Liver (tissue), 8 donors: ENCODE measurements at regions not wholly inside any gene's neighbourhood (a gene's known extent, or its start where the extent isn't known, plus 50 kb on each side); places are given as distances from the start of the nearest gene placed in this dataset.

Source experiments
- DNase-seq: peaks from one replicate; pipeline ENCODE4 v3.0.0-alpha.2; 2017; ENCODE audit warnings: low spot score
- H3K27ac ChIP-seq, 2 donors: one replicate each; pipeline ENCODE4 v1.7.0; 2013; ENCODE audit warnings: inconsistent platforms in 2 of 2, low read length in 2 of 2, control low read depth in 1 of 2, low read depth in 1 of 2, mild to moderate bottlenecking in 1 of 2
- H3K27me3 ChIP-seq, 4 donors: one replicate each; pipeline versions ENCODE4 v1.6.1 to v1.7.0; 2013; ENCODE audit warnings: low read length in 3 of 4, inconsistent platforms in 1 of 4, mild to moderate bottlenecking in 1 of 4, moderate library complexity in 1 of 4; ENCODE audit not compliant: control insufficient read depth in 4 of 4, insufficient read depth in 4 of 4
- H3K36me3 ChIP-seq, 4 donors: one replicate each; pipeline versions ENCODE4 v1.6.1 to v1.7.0; 2013; ENCODE audit warnings: low read length in 3 of 4, mild to moderate bottlenecking in 3 of 4, low read depth in 1 of 4, moderate library complexity in 1 of 4; ENCODE audit not compliant: control insufficient read depth in 4 of 4, insufficient read depth in 3 of 4
- H3K4me1 ChIP-seq, 4 donors: one replicate each; pipeline versions ENCODE4 v1.6.1 to v1.7.0; 2013; ENCODE audit warnings: low read length in 3 of 4, mild to moderate bottlenecking in 3 of 4, moderate library complexity in 1 of 4; ENCODE audit not compliant: control insufficient read depth in 4 of 4, insufficient read depth in 4 of 4
- H3K4me3 ChIP-seq, 3 donors: one replicate each; pipeline versions ENCODE4 v1.6.1 to v1.7.0; 2013; ENCODE audit warnings: low read length in 3 of 3, control low read depth in 1 of 3, low read depth in 1 of 3, mild to moderate bottlenecking in 1 of 3
- H3K9ac ChIP-seq, 2 donors: one replicate each; pipeline ENCODE4 v1.7.0; 2013; ENCODE audit warnings: low read length in 2 of 2, mild to moderate bottlenecking in 2 of 2, moderate library complexity in 2 of 2, control low read depth in 1 of 2, low read depth in 1 of 2
- H3K9me3 ChIP-seq, 4 donors: one replicate each; pipeline versions ENCODE4 v1.6.1 to v1.7.0; 2013; ENCODE audit warnings: low read length in 3 of 4; ENCODE audit not compliant: control insufficient read depth in 4 of 4
- EGR1 ChIP-seq, 2 donors: IDR thresholded peaks; 2 replicates each; pipeline ENCODE4 v1.6.1; 2016 to 2018; ENCODE audit warnings: antibody characterized with exemption in 2 of 2, low read depth in 2 of 2
- FOXA1 ChIP-seq: IDR thresholded peaks from 2 replicates; pipeline ENCODE4 v1.6.1; 2016; ENCODE audit warnings: antibody characterized with exemption
- FOXA2 ChIP-seq: IDR thresholded peaks from 2 replicates; pipeline ENCODE4 v1.6.1; 2016; ENCODE audit warnings: antibody characterized with exemption
- GABPA ChIP-seq, 2 donors: IDR thresholded peaks in 1 of 2; conservative IDR thresholded peaks in 1 of 2; 2 replicates each; pipeline ENCODE4 v1.6.1; 2016; ENCODE audit warnings: antibody characterized with exemption in 2 of 2, mild to moderate bottlenecking in 1 of 2, moderate library complexity in 1 of 2
- HNF4A ChIP-seq, 2 donors: conservative IDR thresholded peaks; 2 replicates each; pipeline ENCODE4 v1.6.1; 2016; ENCODE audit warnings: antibody characterized with exemption in 2 of 2, mild to moderate bottlenecking in 2 of 2
- HNF4G ChIP-seq: IDR thresholded peaks from 2 replicates; pipeline ENCODE4 v1.6.1; 2016; ENCODE audit warnings: antibody characterized with exemption
- JUND ChIP-seq, 2 donors: IDR thresholded peaks; 2 replicates each; pipeline ENCODE4 v1.6.1; 2016; ENCODE audit warnings: antibody characterized with exemption in 2 of 2
- NR2F2 ChIP-seq: IDR thresholded peaks from 2 replicates; pipeline ENCODE4 v1.6.1; 2016; ENCODE audit warnings: antibody characterized with exemption
- RAD21 ChIP-seq, 2 donors: IDR thresholded peaks; 2 replicates each; pipeline ENCODE4 v1.6.1; 2016; ENCODE audit warnings: antibody characterized with exemption in 2 of 2, mild to moderate bottlenecking in 2 of 2
- RXRA ChIP-seq, 2 donors: IDR thresholded peaks; 2 replicates each; pipeline ENCODE4 v1.6.1; 2017 to 2018; ENCODE audit warnings: antibody characterized with exemption in 2 of 2, mild to moderate bottlenecking in 1 of 2
- SP1 ChIP-seq: IDR thresholded peaks from 2 replicates; pipeline ENCODE4 v1.6.1; 2018; ENCODE audit warnings: antibody characterized with exemption, mild to moderate bottlenecking
- TAF1 ChIP-seq: conservative IDR thresholded peaks from 2 replicates; pipeline ENCODE4 v1.6.1; 2016; ENCODE audit warnings: antibody characterized with exemption, mild to moderate bottlenecking
- YY1 ChIP-seq: IDR thresholded peaks from 2 replicates; pipeline ENCODE4 v1.6.1; 2016; ENCODE audit warnings: antibody characterized with exemption, mild to moderate bottlenecking
- WGBS: extraction: QIAGEN DNeasy Blood & Tissue Kit; methylation state at CpG from one replicate; pipeline ENCODE4 v1.1.7; 2013; 5-methylcytosine and 5-hydroxymethylcytosine counted together
- TF ChIP-seq, protein P1 (sequence below): IDR thresholded peaks from 2 replicates; pipeline ENCODE4 v1.6.1; 2016; ENCODE audit warnings: antibody characterized with exemption
- TF ChIP-seq, protein P2 (sequence below): IDR thresholded peaks from 2 replicates; pipeline ENCODE4 v1.6.1; 2016; ENCODE audit warnings: antibody characterized with exemption
- TF ChIP-seq, protein P3 (sequence below): IDR thresholded peaks from 2 replicates; pipeline ENCODE4 v1.6.1; 2016; ENCODE audit warnings: antibody characterized with exemption
- TF ChIP-seq, protein P4 (sequence below): IDR thresholded peaks from 2 replicates; pipeline ENCODE4 v1.6.1; 2016; ENCODE audit warnings: antibody characterized with exemption, mild to moderate bottlenecking
- TF ChIP-seq, protein P5 (sequence below): fragments of 150-350 bp; IDR thresholded peaks from 2 replicates; pipeline ENCODE4 v1.5.1; 2017; ENCODE audit warnings: improper control_type of control experiment, low read depth, low read length; ENCODE audit not compliant: missing input control
- donor health status: healthy.
- donor health status: healthy.
- donor health status: healthy.
- donor health status: healthy.
- donor health status: healthy.

DNA sequence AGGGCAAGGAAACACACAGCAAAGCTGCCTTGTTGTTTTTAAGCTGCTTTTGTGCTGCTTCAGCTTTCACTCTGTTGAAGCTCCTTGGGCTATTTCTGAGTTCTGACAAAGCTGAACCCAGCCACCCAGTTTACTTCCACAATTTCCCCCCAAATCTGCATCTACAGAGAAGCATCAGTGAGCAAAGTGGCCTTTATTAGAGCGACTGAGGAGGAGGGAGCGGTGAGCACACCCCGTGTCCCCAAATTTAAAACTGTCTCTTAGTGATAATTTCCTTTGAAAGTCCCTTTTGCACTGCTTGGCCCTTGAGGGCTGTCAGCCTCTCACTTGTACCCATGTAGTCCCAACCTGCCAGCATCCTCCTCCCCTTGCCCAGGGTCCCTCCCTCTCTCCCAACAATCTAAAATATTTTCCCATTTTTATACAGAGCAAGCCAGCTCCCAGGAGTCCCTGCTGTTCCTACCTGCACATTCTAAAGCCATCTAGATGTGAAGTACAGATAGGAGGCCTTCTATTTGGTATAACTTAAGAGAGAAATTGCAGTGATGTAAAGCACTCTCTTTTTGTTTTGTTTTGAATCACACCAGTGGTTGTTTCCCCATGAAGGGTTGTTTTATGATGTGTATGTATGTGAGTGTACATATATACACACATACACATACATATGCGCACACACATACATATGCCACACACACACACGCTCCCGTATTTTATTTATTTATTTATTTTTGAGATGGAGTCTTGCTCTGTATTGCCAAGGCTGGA is 313.5 kb downstream of the TLE4 start:
- 90% methylated on average over 6 of the region's 6 CpGs for WGBS
- no peak for TF ChIP-seq FOXA2
- no peak for TF ChIP-seq RXRA (IDR thresholded peaks at IDR 0.05)
- no peak for TF ChIP-seq HNF4A (conservative IDR thresholded peaks at IDR 0.05)
- no peak for TF ChIP-seq FOXA1
- TF ChIP-seq NR2F2, result no peak
- TF ChIP-seq RAD21 (IDR thresholded peaks at IDR 0.05), result no peak
- TF ChIP-seq, protein P1, sequence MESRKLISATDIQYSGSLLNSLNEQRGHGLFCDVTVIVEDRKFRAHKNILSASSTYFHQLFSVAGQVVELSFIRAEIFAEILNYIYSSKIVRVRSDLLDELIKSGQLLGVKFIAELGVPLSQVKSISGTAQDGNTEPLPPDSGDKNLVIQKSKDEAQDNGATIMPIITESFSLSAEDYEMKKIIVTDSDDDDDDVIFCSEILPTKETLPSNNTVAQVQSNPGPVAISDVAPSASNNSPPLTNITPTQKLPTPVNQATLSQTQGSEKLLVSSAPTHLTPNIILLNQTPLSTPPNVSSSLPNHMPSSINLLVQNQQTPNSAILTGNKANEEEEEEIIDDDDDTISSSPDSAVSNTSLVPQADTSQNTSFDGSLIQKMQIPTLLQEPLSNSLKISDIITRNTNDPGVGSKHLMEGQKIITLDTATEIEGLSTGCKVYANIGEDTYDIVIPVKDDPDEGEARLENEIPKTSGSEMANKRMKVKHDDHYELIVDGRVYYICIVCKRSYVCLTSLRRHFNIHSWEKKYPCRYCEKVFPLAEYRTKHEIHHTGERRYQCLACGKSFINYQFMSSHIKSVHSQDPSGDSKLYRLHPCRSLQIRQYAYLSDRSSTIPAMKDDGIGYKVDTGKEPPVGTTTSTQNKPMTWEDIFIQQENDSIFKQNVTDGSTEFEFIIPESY, result no peak
- TF ChIP-seq GABPA (IDR thresholded peaks at IDR 0.05 in 1 of 2, conservative IDR thresholded peaks at IDR 0.05 in 1 of 2), result no peak
- no peak for TF ChIP-seq TAF1
- TF ChIP-seq, protein P2, sequence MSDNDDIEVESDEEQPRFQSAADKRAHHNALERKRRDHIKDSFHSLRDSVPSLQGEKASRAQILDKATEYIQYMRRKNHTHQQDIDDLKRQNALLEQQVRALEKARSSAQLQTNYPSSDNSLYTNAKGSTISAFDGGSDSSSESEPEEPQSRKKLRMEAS, result no peak
- no peak for TF ChIP-seq JUND (IDR thresholded peaks at IDR 0.05)
- TF ChIP-seq, protein P3, sequence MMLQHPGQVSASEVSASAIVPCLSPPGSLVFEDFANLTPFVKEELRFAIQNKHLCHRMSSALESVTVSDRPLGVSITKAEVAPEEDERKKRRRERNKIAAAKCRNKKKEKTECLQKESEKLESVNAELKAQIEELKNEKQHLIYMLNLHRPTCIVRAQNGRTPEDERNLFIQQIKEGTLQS, result no peak
- TF ChIP-seq, protein P4, sequence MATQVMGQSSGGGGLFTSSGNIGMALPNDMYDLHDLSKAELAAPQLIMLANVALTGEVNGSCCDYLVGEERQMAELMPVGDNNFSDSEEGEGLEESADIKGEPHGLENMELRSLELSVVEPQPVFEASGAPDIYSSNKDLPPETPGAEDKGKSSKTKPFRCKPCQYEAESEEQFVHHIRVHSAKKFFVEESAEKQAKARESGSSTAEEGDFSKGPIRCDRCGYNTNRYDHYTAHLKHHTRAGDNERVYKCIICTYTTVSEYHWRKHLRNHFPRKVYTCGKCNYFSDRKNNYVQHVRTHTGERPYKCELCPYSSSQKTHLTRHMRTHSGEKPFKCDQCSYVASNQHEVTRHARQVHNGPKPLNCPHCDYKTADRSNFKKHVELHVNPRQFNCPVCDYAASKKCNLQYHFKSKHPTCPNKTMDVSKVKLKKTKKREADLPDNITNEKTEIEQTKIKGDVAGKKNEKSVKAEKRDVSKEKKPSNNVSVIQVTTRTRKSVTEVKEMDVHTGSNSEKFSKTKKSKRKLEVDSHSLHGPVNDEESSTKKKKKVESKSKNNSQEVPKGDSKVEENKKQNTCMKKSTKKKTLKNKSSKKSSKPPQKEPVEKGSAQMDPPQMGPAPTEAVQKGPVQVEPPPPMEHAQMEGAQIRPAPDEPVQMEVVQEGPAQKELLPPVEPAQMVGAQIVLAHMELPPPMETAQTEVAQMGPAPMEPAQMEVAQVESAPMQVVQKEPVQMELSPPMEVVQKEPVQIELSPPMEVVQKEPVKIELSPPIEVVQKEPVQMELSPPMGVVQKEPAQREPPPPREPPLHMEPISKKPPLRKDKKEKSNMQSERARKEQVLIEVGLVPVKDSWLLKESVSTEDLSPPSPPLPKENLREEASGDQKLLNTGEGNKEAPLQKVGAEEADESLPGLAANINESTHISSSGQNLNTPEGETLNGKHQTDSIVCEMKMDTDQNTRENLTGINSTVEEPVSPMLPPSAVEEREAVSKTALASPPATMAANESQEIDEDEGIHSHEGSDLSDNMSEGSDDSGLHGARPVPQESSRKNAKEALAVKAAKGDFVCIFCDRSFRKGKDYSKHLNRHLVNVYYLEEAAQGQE, result no peak
- TF ChIP-seq, protein P5, sequence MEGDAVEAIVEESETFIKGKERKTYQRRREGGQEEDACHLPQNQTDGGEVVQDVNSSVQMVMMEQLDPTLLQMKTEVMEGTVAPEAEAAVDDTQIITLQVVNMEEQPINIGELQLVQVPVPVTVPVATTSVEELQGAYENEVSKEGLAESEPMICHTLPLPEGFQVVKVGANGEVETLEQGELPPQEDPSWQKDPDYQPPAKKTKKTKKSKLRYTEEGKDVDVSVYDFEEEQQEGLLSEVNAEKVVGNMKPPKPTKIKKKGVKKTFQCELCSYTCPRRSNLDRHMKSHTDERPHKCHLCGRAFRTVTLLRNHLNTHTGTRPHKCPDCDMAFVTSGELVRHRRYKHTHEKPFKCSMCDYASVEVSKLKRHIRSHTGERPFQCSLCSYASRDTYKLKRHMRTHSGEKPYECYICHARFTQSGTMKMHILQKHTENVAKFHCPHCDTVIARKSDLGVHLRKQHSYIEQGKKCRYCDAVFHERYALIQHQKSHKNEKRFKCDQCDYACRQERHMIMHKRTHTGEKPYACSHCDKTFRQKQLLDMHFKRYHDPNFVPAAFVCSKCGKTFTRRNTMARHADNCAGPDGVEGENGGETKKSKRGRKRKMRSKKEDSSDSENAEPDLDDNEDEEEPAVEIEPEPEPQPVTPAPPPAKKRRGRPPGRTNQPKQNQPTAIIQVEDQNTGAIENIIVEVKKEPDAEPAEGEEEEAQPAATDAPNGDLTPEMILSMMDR, result no peak
- TF ChIP-seq YY1, result no peak
- no peak for TF ChIP-seq SP1
- no peak for TF ChIP-seq EGR1 (IDR thresholded peaks at IDR 0.05; ENCODE audit: low read depth in 2 of 2)
- TF ChIP-seq HNF4G, result no peak
- no peaks in the 10 kb centered on the region for H3K4me1 ChIP-seq

More for the DNA sequence above, 313.5 kb downstream of the TLE4 start:
- no peaks in the 10 kb centered on the region for H3K27me3 ChIP-seq
- no peak overlapping the region for H3K9ac ChIP-seq
- no peak overlapping the region for H3K27ac ChIP-seq
- H3K36me3 ChIP-seq, result no peaks in the 10 kb centered on the region
- DNase-seq, result no peak
- no peaks in the 10 kb centered on the region for H3K9me3 ChIP-seq
- H3K4me3 ChIP-seq, result no peak overlapping the region
